Smooth muscle cell (in vitro differentiated cells): ENCODE measurements at regions not wholly inside any gene's neighbourhood (a gene's known extent, or its start where the extent isn't known, plus 50 kb on each side); places are given as distances from the start of the nearest gene placed in this dataset.

ENCODE experiments used
- DNase-seq: peaks from one replicate; lab custom pipeline; 2025; ENCODE audit not compliant: unreplicated experiment; lab: John Stamatoyannopoulos, UW
- H2AFZ ChIP-seq: fragments of 200-600 bp; sonication (generic); 2 replicates; pipeline ENCODE4 v1.6.0; 2016; ENCODE audit warnings: antibody characterized with exemption, low read depth, mild to moderate bottlenecking
- H3F3A ChIP-seq: fragments of 200-600 bp; sonication (generic); 2 replicates; pipeline ENCODE4 v1.6.0; 2017; ENCODE audit warnings: antibody characterized with exemption, low read depth
- H3K27ac ChIP-seq: fragments of 200-600 bp; sonication (generic); 2 replicates; pipeline ENCODE4 v1.5.1; 2016; ENCODE audit warnings: low read depth, mild to moderate bottlenecking
- H3K27me3 ChIP-seq: fragments of 200-600 bp; sonication (generic); 2 replicates; pipeline ENCODE4 v1.6.1; 2016; ENCODE audit warnings: low read depth, mild to moderate bottlenecking
- H3K36me3 ChIP-seq: fragments of 200-600 bp; sonication (generic); 2 replicates; pipeline ENCODE4 v1.5.1; 2016; ENCODE audit warnings: low read depth
- H3K4me1 ChIP-seq: fragments of 200-600 bp; sonication (generic); 2 replicates; pipeline ENCODE4 v1.5.1; 2016; ENCODE audit warnings: low read depth
- H3K4me2 ChIP-seq: fragments of 200-600 bp; sonication (generic); 2 replicates; pipeline ENCODE4 v1.6.0; 2016; ENCODE audit warnings: mild to moderate bottlenecking
- H3K4me3 ChIP-seq: fragments of 200-600 bp; sonication (generic); 2 replicates; pipeline ENCODE4 v1.5.1; 2016; ENCODE audit warnings: mild to moderate bottlenecking
- H3K79me2 ChIP-seq: fragments of 200-600 bp; sonication (generic); 2 replicates; pipeline ENCODE4 v1.6.0; 2016; ENCODE audit warnings: low read depth, mild to moderate bottlenecking
- H3K9ac ChIP-seq: fragments of 200-600 bp; sonication (generic); 2 replicates; pipeline ENCODE4 v1.6.0; 2016; ENCODE audit warnings: low read depth
- H3K9me3 ChIP-seq: fragments of 200-600 bp; sonication (generic); replicated peaks from 2 replicates; pipeline ENCODE4 v1.5.1; 2016; ENCODE audit warnings: low read depth
- H4K20me1 ChIP-seq: fragments of 200-600 bp; sonication (generic); 2 replicates; pipeline ENCODE4 v1.6.0; 2016; ENCODE audit warnings: low read depth
- WGBS: methylation state at CpG from one replicate; pipeline ENCODE4 v1.1.7; 2016; ENCODE audit warnings: low lambda C conversion rate; 5-methylcytosine and 5-hydroxymethylcytosine counted together
- TF ChIP-seq, protein P1 (sequence below): fragments of 200-600 bp; sonication (generic); IDR thresholded peaks from 2 replicates; pipeline ENCODE4 v1.5.1; 2017; ENCODE audit warnings: borderline replicate concordance, mild to moderate bottlenecking, antibody characterized with exemption; ENCODE audit not compliant: insufficient read depth, poor library complexity, severe bottlenecking

DNA sequence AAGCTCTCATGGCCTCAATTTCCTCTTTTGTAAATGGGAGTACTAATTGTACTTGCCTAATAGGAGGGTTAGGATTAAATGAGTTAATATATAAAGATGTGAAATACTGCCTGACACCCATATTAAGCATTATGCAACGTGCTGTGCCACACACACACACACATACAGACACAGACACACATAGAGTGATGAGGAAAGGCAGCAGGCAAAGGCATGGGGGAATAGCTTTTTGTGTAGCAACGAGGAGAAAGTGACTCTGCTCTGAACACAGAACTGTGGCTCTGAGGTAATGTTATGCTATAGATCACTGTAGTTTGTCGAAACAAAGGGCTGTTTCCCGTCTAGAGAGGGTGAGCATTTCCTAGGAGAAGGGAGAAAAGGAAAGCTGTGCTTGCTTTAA, 233.3 kb upstream of the SLCO3A1 start:
- TF ChIP-seq, protein P1, sequence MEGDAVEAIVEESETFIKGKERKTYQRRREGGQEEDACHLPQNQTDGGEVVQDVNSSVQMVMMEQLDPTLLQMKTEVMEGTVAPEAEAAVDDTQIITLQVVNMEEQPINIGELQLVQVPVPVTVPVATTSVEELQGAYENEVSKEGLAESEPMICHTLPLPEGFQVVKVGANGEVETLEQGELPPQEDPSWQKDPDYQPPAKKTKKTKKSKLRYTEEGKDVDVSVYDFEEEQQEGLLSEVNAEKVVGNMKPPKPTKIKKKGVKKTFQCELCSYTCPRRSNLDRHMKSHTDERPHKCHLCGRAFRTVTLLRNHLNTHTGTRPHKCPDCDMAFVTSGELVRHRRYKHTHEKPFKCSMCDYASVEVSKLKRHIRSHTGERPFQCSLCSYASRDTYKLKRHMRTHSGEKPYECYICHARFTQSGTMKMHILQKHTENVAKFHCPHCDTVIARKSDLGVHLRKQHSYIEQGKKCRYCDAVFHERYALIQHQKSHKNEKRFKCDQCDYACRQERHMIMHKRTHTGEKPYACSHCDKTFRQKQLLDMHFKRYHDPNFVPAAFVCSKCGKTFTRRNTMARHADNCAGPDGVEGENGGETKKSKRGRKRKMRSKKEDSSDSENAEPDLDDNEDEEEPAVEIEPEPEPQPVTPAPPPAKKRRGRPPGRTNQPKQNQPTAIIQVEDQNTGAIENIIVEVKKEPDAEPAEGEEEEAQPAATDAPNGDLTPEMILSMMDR, result no peak
- H3K27me3 ChIP-seq, result no peaks in the 10 kb centered on the region
- H3K4me2 ChIP-seq, result no peak overlapping the region
- peaks cover 9% of the 10 kb centered on the region for H3K4me1 ChIP-seq
- no peaks in the 10 kb centered on the region for H3F3A ChIP-seq
- H2AFZ ChIP-seq, result no peak overlapping the region
- H3K9ac ChIP-seq, result no peak overlapping the region
- no peaks in the 10 kb centered on the region for H3K36me3 ChIP-seq
- WGBS, result 56% methylated on average over 4 of the region's 4 CpGs
- no peak overlapping the region for H3K4me3 ChIP-seq
- no peak overlapping the region for H3K27ac ChIP-seq
- H4K20me1 ChIP-seq, result no peaks in the 10 kb centered on the region
- no peak for DNase-seq
- no peaks in the 10 kb centered on the region for H3K79me2 ChIP-seq
- no peaks in the 10 kb centered on the region for H3K9me3 ChIP-seq

DNA sequence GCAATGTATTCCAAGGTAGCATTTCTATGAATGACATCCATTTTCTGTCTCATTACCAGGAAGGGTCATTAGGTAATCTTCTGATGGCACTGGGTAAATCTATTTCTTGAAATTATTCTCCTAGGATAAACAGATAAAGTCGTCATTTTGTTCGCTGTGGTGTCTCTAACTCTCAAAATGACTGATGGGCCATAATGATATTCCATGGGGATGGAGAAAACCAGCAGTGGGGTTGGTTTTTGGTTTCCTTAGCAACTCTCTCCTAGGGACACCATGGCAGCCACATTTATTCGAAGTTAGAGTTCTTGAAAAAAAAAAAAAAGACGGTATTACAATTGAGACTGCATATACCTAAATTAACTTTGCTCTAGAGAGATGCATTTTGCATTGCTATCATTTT, 231.3 kb upstream of the SLCO3A1 start:
- no peak for DNase-seq
- Histone ChIP-seq H3K4me3 (no peak overlapping the region), H3K4me1 (peaks cover 14% of the 10 kb centered on the region), H3K79me2 (no peaks in the 10 kb centered on the region), H3K27me3 (no peaks in the 10 kb centered on the region), H3K4me2 (no peak overlapping the region), H3K27ac (no peak overlapping the region), H3K36me3 (no peaks in the 10 kb centered on the region), H3K9ac (no peak overlapping the region), H4K20me1 (no peaks in the 10 kb centered on the region), H2AFZ (no peak overlapping the region), H3K9me3 (no peaks in the 10 kb centered on the region), H3F3A (no peaks in the 10 kb centered on the region)
- 87% methylated on average over 4 of the region's 4 CpGs for WGBS
- TF ChIP-seq, protein P1, result no peak

DNA sequence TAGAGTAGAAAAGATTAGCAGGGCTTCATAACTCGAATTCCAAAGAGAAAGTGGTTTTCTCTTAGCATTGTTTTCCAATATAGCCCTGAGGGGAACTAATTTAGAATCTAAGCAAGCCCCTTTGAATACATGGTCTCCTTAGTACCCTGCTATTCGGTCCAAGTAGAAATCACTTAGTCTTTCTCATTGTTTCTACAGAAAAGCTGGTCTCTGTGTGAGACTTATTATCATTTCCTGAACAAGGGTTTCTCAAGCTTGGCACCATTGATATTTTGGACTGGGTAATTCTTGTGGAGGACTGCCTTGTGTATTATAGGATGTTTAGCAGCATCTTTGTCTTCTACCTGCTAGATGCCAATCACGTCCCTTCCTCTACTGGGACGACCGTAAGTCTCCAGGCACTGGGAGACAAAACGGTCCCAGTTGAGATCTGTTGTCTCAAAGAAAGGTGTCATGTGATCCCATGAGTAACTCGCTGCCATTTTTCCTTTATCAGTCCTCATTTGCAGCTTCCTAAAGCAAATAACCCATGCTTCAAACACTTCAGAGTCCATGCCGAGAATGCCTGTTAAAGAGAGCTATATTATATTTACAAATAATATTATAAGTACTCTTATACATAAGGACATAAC, 230.7 kb upstream of the SLCO3A1 start:
- DNase-seq, result no peak
- Histone ChIP-seq H3K79me2 (no peaks in the 10 kb centered on the region), H3K9me3 (no peaks in the 10 kb centered on the region), H3K4me1 (peaks cover 14% of the 10 kb centered on the region), H4K20me1 (no peaks in the 10 kb centered on the region), H3K4me3 (no peak overlapping the region), H3K36me3 (no peaks in the 10 kb centered on the region), H3K4me2 (no peak overlapping the region), H3K27me3 (no peaks in the 10 kb centered on the region), H2AFZ (no peak overlapping the region), H3K27ac (no peak overlapping the region), H3F3A (no peaks in the 10 kb centered on the region), H3K9ac (no peak overlapping the region)
- TF ChIP-seq, protein P1, result no peak
- 75% methylated on average over 8 of the region's 8 CpGs for WGBS

DNA sequence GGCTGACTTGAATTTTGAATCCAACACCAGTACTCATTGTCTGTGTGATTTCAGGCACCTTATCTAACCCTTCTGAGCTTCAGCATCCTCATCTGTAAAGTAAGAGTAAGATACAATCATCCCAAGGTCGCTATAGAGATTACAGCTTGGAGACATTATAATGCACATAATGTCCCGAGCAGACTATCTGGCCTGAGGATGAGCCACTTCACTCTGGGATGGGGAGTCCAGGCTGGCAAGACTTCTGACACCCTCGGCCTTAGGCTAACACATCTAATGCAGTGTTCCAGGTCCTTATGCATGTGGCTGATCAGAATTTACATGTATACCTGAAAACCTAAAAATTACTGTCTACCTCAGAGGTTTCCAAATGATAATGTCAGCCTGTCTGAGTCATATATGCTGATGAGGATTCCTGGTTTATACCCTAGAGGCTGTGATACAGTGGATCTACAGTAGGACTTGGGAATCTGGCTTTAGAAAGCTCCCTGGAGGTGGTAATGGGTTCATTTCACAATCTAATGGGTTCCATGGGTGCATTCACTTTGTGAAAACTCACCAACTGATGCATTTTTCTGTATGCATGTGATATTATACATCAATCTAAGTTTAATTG, 229.0 kb upstream of the SLCO3A1 start:
- TF ChIP-seq, protein P1, result no peak
- Histone ChIP-seq H3K9me3 (no peaks in the 10 kb centered on the region), H3K79me2 (no peaks in the 10 kb centered on the region), H3K4me2 (no peak overlapping the region), H3K27ac (no peak overlapping the region), H3K36me3 (no peaks in the 10 kb centered on the region), H2AFZ (no peak overlapping the region), H3K4me3 (no peak overlapping the region), H3K9ac (no peak overlapping the region), H3K4me1 (peaks cover 14% of the 10 kb centered on the region), H3F3A (no peaks in the 10 kb centered on the region), H4K20me1 (no peaks in the 10 kb centered on the region), H3K27me3 (no peaks in the 10 kb centered on the region)
- DNase-seq, result no peak
- 81% methylated on average over 3 of the region's 3 CpGs for WGBS
